Retinal pigment epithelial cell (primary cell): ENCODE measurements at regions not wholly inside any gene's neighbourhood (a gene's known extent, or its start where the extent isn't known, plus 50 kb on each side); places are given as distances from the start of the nearest gene placed in this dataset.

Experiments used
- DNase-seq: peaks from one replicate; pipeline ENCODE4 v3.0.0-alpha.2; 2010; ENCODE audit warnings: low read depth
- H3K4me3 ChIP-seq: 2 replicates; pipeline ENCODE4 v1.5.1; 2011; ENCODE audit warnings: mild to moderate bottlenecking, low read length, control low read depth, moderate library complexity
- CTCF ChIP-seq: conservative IDR thresholded peaks from 2 replicates; pipeline ENCODE4 v1.5.1; 2011; ENCODE audit warnings: low read depth, low read length, control low read depth, inconsistent platforms

DNA sequence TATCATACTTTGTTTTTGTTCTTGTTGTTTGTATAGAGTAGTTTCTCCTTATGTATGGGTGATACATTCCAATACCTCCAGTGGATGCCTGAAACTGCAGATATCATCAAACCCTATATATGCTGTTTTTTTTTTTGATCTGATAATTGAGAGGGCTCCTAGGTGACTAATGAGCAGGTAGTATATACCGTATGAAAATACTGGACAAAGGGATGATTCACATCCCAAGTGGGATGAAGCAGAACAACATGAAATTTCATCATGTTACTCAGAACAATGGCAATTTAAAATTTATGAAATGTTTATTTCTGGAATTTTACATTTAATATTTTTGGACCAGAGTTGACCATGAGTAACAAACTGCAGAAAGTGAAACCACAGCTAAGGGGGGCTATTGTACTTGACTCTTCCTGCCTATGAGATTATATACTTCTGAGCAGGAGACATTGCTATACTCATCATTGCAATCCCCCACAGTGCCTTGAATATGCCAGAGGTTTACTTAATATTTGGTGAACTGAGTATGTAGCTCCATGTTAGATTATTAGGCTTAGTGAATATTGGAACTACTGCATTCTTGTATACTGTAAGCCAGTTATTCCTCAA is 258.7 kb upstream of the FBXL7 start:
- no peak overlapping the region for H3K4me3 ChIP-seq
- DNase-seq = no peak
- TF ChIP-seq CTCF = no peak

DNA sequence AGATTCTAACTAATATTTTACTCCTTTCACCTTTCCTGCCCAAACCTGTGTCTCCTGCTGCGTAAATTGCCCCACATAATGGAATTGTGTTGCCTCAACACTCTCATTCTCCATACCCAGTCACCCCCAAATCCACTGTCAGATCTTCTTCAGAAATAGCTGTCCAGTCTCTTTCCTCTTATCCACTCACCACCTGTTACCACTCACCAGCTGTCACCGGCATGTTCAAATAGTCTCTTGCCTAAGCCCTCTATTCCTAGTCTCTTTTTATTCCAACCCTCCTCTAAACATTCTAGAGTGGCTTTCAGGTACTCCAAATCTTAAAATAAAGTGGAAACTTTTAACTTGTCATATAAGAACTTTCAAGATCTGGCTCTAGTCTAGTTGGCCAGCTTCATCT is 262.0 kb upstream of the FBXL7 start:
- no peak for DNase-seq
- TF ChIP-seq CTCF = no peak
- no peak overlapping the region for H3K4me3 ChIP-seq

GRCh38 chr5:15236911-15237508 is 263.0 kb upstream of the FBXL7 start:
- no peak overlapping the region for H3K4me3 ChIP-seq
- no peak for DNase-seq
- no peak for TF ChIP-seq CTCF

DNA sequence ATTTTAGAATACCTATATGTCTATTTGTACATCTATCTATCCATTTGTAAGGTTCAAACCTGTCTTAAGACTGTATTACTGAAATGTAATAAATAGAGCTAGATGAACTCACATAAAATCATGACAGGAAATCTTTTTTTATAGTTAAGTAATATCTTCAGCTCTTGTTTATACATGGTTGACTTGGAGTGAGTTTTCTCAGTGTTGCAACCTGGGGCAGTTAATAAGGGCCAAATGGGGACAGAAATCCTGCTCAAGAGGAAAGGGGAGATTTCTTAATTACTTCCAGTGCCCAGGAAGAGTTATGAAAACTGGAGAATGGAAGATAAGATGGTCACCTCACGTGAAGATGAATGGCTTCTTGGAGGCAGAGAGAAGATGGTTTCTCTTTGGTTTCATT is 265.1 kb upstream of the FBXL7 start:
- H3K4me3 ChIP-seq = no peak overlapping the region
- TF ChIP-seq CTCF = no peak
- no peak for DNase-seq

DNA sequence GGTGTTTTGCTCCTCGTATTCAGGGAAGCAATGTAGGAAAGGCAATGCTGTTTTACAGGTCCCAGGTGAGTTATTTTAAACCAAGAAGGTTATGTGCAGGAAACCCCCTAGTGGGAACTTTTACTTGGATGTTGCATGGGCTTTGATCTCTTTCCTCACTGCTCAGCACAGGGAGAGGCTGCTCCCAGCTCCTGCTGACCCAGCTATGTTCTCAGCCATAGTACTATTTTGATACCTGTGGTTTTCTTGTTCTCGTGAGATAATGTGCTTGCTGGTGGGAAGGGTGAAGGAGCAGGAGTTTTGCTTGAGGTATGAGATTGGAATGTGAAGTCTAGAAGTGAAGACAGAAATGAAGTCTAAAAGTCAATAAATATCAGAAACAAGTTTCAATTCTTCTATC is 265.6 kb upstream of the FBXL7 start:
- no peak overlapping the region for H3K4me3 ChIP-seq
- no peak for TF ChIP-seq CTCF
- DNase-seq = no peak

- no peak for DNase-seq
- H3K4me3 ChIP-seq = no peak overlapping the region
- TF ChIP-seq CTCF = no peak
Measured at GRCh38 chr5:15233566-15233965, 266.4 kb upstream of the FBXL7 start.

- TF ChIP-seq CTCF = no peak
- no peak overlapping the region for H3K4me3 ChIP-seq
- no peak for DNase-seq
Measured at GRCh38 chr5:15222156-15222555, 277.8 kb upstream of the FBXL7 start.
